ENCODE measurements at regions not wholly inside any gene's neighbourhood (a gene's known extent, or its start where the extent isn't known, plus 50 kb on each side); places are given as distances from the start of the nearest gene placed in this dataset.

- TF ChIP-seq CTCF (IDR thresholded peaks at IDR 0.05; ENCODE audit: insufficient read depth, low read length), result no peak
- TF ChIP-seq POLR2AphosphoS5 (IDR thresholded peaks at IDR 0.05; ENCODE audit: low read depth), result no peak
- no peak for TF ChIP-seq GABPA (IDR thresholded peaks at IDR 0.05; ENCODE audit: low read depth)
- TF ChIP-seq REST (IDR thresholded peaks at IDR 0.05; ENCODE audit: insufficient replicate concordance, low read depth), result no peak
- TF ChIP-seq SPI1 (IDR thresholded peaks at IDR 0.05; ENCODE audit: borderline replicate concordance, low read depth), result no peak
Observed at GRCh38 chr6:121934451-121934850, 465.0 kb upstream of the HSF2 start.
